NOMO-1 treated with dmso at 0.1 percent for 144 hours (cell line): ENCODE measurements at regions not wholly inside any gene's neighbourhood (a gene's known extent, or its start where the extent isn't known, plus 50 kb on each side); places are given as distances from the start of the nearest gene placed in this dataset.
"Not testable (repeated sequence)": the region's sequence is repeated elsewhere in the genome, so short reads cannot be mapped to it uniquely, and the experiment has no call there.

Experiments
- DNase-seq: peaks from one replicate; lab custom pipeline; 2025; ENCODE audit not compliant: unreplicated experiment; lab: John Stamatoyannopoulos, UW

DNA sequence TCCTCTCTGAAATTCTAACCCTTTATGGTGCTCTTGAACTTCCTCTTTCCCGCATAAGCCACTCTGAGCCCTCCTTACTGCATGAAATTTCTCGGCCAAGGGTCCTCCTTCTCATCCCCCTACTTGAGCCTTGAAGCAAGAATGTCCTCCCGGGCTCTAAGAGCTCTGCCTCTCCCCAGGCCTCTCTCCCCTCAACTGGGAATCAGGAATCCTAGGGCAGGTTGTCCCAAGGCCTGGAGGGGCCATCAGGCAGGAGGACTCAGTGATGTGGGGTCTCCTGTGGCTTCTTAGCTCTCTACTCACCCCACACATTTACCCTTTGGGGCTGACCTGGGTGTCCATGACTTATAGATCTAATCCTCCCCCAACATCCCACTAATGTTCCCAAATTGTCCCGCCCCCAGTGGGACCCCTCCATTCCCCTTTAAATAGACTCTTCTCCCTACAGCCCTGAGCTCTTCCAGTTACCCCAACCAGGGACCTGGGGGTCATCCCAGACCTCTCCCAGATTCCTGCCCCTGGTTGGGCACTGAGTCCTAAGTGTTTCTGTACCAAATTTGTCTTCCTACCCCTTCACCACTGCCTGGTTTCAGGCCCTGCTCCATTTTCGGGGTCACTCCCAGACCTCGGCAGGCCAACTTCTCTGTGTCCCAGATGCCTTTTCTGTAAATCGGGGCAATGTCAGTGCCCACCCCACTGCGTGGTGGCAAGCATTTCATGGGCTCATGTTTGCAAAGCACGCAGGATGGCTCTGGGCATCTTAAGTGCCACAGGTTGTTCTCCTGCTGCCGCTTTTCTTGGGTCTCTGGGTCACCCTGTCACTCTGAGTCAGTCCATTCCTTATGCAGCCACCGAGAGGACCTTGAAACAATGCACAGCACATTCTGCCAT lies 171.2 kb downstream of the ASB1 start:
- no peak for DNase-seq

DNA sequence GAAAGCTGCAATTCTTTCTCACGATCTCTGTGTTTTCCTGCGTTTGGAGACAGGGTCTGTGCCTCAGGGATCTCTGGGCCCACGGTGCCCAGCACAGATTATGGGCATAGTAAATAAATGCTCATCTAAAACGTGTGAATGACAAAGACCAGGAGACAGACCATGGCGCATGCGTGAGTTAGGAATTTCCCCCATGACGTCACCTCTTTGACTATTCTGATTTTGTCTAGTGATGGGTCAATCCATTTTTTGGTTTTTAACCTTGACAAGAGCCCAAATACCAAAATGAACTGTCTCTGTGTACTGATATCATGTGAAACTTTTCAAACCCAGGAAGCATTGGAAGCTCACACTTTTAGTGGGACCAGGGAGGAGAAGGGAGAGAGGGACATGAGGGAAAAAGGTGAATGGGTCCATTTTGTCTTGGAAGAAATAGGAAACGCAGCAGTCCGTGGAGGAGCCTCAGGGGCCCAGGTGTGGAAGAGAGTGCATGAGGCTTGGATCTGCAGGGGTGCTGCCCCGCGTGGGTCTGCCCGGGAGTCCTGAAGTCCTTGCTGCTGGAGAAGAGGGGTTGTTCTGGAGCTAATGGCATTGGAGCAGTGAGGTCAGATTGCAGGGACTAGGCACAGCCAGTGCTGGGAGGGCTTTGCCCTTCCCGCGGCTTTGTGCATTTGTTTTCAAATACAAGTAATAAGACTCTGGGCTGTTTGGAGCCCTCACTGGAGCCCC lies 172.2 kb downstream of the ASB1 start:
- no peak for DNase-seq

DNA sequence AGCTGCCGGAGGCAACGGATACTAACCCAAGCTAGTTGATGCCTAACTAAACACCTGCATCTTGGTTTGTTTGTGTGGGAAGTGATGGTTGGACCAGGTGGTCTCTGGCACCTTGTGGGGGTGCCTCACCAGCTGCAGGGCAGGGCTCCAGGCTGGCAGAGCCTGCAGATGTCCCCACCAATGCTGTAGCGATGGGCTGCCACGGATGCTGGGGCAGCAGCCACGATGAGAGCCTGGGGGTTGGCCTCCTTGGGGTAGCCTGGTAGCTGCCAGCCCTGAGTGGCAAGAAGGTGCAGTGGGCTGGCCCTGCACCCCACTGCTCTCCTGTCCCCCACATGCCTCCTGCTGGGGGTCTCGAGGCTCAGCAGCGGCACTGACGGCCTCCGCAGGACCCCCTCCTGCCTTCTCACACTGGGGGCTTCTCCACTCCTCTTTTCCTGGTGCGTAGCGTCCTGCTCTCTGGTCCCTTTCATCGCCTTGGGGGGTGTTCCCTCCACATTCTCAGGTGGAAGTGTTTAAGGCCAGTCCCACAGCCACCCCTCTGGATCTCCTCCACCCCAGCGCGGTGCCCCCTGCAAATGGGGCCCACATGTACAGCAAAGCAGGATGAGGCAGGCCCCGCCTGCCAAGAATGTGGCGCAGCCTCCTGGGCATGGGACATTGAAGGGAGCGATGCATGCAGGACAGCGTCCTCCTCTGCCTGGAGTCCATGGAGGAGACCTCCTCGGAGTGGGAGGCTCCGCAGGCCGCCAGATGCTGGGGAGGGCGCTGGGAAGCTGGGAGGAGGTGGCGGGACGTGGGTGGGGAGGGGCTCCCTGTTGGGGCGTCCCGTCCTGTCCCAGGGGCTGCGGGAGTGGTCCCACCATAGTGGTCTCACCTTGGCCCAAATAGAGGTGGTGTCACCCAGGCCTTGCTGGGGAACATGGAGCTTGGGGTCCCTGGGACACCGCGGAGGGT lies 173.1 kb downstream of the ASB1 start:
- no peak for DNase-seq

DNA sequence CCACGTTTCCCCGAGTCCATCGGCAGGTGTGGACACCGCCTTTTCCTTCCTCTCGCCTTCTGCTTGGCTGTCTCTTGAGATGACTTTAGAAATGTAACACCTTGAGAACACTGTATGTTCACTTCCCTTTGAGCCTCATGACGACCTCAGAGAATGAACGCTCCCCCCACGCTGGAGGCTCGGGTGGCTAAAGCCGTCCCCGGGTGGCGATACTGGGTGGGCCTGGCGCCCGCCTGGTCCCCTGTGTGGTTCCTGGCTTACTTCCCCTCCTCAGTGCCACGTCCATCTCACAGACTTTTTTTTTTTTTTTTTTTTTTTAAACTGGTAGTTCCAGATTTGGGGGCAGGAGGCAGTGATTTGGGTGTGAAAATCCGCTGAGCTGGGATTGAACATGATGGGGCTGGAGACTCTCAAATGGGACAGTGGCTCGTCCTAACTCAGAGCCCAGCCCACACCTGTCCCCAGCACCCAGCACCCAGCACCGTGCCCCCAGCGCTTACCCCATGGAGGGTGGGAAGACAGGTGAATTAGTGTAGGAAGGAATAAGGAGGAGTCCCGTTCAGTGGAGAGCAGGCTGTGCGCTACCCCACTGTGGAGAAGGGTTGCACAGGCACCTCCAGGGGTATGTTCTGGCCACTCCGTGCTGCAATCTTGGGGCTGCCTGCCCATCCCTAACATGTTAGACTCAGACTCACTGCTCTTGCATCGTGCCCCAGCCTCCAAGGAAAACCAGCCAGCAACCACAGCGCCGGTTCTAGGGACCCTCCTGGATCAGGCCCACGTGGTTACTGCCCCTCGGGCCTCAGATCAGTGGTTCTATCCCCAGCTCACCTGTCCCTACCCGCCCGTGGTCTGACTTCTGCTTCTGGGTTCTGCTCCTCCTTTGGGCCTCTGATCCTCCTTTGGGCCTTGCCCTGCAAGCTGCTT lies 174.0 kb downstream of the ASB1 start:
- no peak for DNase-seq

GRCh38 chr2:238601433-238602222 lies 174.9 kb downstream of the ASB1 start:
- DNase-seq = no peak

DNA sequence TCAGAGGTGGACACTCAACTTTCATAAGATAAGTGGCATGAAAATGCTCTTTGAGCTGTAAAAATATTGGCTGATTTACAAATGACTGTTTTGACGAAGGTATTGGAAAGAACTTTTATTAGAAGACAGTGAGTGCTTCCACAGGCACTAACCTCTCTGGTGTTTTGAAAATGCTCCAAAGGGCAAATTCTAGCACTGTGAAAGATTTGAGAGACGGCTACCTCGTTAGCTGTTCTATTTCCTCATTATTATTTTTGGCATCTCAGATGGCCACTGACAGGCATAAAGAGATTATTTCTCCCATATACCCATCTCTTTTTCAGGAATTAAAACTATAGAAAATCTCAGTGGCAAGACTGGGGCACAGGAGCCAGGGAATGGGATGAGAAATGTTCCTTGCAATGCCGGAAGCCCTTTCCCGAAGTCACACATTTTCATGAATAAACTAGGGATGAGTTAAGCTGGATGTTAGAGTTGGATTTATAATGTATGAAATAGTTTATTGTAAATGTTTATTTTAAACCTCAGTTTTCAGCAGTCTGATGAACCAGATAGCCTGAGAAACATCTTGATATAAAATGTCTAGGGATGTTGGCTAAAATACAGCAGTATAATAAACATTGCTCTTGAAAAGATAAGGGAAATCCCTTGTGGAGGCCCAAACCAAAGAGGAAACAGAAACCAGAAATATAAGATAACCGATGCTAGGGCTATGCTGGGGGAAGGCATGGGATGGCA lies 175.7 kb downstream of the ASB1 start:
- DNase-seq = no peak

GRCh38 chr2:238603596-238603995 lies 176.9 kb downstream of the ASB1 start:
- no peak for DNase-seq

DNA sequence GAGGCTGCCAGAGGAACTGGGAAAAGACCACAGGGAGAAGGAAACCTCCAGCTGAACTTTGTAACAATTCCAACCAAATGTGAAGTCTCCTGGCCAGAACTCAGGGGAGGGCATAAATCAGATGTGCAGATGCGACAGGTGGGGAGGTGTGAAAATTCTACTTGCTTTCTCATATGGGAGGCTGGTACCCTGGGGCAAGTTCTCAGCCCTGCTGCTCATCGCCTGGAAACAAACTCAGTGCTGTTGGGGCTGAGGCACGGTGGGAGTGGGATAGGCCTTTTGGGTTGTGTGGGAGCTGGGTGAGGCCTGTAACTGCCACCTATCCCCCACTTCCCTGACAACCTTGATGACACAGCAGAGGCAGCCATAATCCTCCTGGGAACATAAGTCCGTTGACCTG lies 179.6 kb downstream of the ASB1 start:
- DNase-seq = no peak

DNA sequence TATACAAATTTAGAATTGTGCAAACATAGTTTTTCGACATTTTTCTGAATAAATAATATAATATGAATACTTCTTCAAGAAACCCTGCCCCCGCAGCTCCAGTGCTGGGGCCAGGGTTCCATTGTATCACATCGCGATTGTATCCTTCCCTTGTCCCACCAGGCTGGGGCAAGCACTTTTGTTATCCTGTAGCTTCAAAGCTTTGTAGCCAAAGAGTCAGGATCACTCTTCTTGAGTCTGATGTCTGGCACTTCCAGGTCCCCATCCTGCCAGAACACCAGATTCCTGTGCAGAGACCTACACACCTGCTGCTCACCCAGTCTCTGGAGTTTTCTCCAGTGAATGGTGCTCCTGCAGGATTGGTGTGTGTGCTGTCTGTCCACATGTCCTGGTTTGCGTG lies 186.9 kb downstream of the ASB1 start:
- DNase-seq = no peak

DNA sequence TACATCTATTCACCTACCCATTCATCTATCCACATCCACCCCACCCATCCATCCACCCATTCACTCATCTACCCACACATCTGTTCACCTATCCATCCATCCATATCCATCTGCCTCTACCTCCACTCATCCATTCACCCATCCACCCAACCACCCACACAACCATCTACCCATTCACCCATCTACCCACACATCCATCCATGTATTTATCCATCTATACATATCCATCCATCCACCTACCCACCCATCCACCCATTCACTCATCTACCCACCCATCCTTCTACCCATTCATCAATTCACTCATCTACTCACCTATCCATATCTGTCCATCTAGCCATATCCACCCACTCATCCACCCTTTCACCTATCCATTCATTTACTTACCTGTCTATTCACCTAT lies 187.6 kb downstream of the ASB1 start:
- DNase-seq = no peak

DNA sequence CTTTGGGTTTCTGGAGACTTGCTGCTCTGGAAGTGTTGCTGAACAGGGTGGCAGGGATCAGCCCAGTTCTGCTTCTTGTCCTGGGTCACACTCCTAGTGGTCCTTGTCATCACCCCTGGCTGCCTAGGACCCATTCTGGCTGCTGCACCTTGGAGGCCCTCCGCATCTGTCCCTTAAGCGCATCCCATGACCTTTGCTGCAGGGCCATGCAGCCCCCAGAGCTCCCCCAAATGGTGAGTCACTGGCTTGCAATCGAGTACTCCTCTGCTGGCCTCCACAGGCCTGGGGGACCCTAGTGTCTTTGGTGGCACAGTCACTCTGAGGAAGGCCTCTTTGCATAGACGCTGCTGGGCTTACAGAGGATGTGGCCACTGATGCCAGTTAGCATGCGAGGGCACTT lies 188.5 kb downstream of the ASB1 start:
- DNase-seq = no peak

DNA sequence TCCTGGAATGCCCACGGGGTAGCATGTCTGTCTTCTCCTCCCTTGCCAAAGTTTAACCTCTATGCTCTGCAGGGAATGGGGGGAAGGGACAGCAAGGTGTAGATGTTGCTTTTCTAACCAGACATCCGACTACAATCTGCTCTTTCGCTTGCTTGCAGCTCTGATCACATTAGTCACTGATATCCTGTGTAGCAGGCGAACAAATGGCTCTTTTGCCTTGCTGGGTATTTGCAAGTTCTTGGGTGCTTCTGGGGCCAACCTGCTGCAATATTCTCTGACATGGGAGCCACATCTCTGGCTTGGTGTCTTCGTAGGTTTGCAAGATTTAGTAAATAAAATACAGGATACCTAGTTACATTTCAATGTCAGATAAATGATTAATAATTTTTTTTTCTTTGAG lies 190.0 kb downstream of the ASB1 start:
- no peak for DNase-seq

- DNase-seq = not testable (repeated sequence)
Measured at GRCh38 chr2:238618494-238619283, 192.0 kb downstream of the ASB1 start.

GRCh38 chr2:238627899-238628298 lies 201.2 kb downstream of the ASB1 start:
- DNase-seq = no peak

DNA sequence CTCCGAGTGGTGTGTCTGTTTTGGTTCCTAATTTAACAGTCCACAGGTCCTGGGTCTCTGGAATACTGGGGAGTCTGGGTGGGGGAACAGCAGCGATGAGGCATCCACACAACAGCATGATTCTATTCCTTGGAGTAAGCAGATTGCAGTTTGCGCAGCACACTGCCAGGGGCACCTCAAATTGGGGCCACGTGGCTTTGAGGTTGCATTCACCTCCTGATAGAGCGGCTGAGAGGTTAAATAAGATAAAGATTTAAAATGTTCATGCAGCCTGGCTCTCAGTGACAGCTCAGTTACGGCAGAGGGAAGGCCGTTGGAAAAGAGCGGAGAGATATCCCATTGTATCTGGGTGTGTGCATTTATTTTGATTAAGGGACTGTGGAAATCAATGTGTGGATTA lies 202.3 kb downstream of the ASB1 start:
- no peak for DNase-seq

- DNase-seq = no peak
Measured at GRCh38 chr2:238631491-238632180, 204.9 kb downstream of the ASB1 start.
